A549 (cell line): ENCODE measurements at regions not wholly inside any gene's neighbourhood (a gene's known extent, or its start where the extent isn't known, plus 50 kb on each side); places are given as distances from the start of the nearest gene placed in this dataset.

Source experiments
- BHLHE40 ChIP-seq: IDR thresholded peaks from 2 replicates; pipeline ENCODE4 v1.6.1; 2012; ENCODE audit warnings: low read depth, low read length, inconsistent platforms
- CHD2 ChIP-seq: fragments of 150-350 bp; IDR thresholded peaks from 2 replicates; pipeline ENCODE4 v1.6.1; 2014; ENCODE audit warnings: low read length; ENCODE audit not compliant: partially characterized antibody
- CTCF ChIP-seq: fragments of >200 bp; sonication (Bioruptor Twin); formaldehyde crosslinking; IDR thresholded peaks from 3 replicates; pipeline ENCODE4 v1.5.1; 2016
- EP300 ChIP-seq, 2 experiments: fragments of >200 bp; sonication (Bioruptor Twin); formaldehyde crosslinking; IDR thresholded peaks; 2 replicates in 1 of 2; 3 replicates in 1 of 2; pipeline ENCODE4 v1.6.1; 2016 to 2017
- GATA3 ChIP-seq: IDR thresholded peaks from 2 replicates; pipeline ENCODE4 v1.6.1; 2012; ENCODE audit warnings: borderline replicate concordance
- HMGXB4 ChIP-seq: fragments of 250-450 bp; sonication (Bioruptor Pico); IDR thresholded peaks from 2 replicates; pipeline ENCODE4 v1.5.0; 2021; ENCODE audit warnings: mild to moderate bottlenecking, moderate library complexity, borderline replicate concordance
- JUN ChIP-seq, 2 experiments: fragments of >200 bp; sonication (Bioruptor Twin); formaldehyde crosslinking; IDR thresholded peaks; 2 replicates in 1 of 2; 3 replicates in 1 of 2; pipeline ENCODE4 v1.6.1; 2016 to 2017
- JUNB ChIP-seq: fragments of >200 bp; sonication (Bioruptor Twin); formaldehyde crosslinking; IDR thresholded peaks from 2 replicates; pipeline ENCODE4 v1.6.1; 2016
- POLR2A ChIP-seq: IDR thresholded peaks from 2 replicates; pipeline ENCODE4 v1.6.1; 2012; ENCODE audit warnings: mild to moderate bottlenecking, low read length
- RAD21 ChIP-seq, 2 experiments: fragments of >200 bp in 1 of 2; sonication (Bioruptor Twin) in 1 of 2; formaldehyde crosslinking in 1 of 2; IDR thresholded peaks in 1 of 2; conservative IDR thresholded peaks in 1 of 2; 2 replicates in 1 of 2; 3 replicates in 1 of 2; pipeline ENCODE4 v1.6.1; 2012 to 2018; ENCODE audit warnings: inconsistent platforms in 1 of 2
- REST ChIP-seq: fragments of 200-600 bp; sonication (generic); IDR thresholded peaks from 2 replicates; pipeline ENCODE4 v1.6.1; 2016; ENCODE audit warnings: antibody characterized with exemption, mild to moderate bottlenecking, moderate library complexity
- SREBF2 ChIP-seq: fragments of 450-650 bp; IDR thresholded peaks from 2 replicates; pipeline ENCODE4 v1.6.1; 2014; ENCODE audit warnings: mild to moderate bottlenecking, moderate library complexity
- ZFP36 ChIP-seq: fragments of 450-650 bp; IDR thresholded peaks from 2 replicates; pipeline ENCODE4 v1.6.1; 2014; ENCODE audit warnings: borderline replicate concordance; ENCODE audit not compliant: partially characterized antibody

GRCh38 chr11:83349296-83349695 is 63.1 kb upstream of the CCDC90B start:
- TF ChIP-seq EP300 (IDR thresholded peaks at IDR 0.05) (no peak), HMGXB4 (no peak), POLR2A (no peak), GATA3 (no peak), ZFP36 (no peak), CTCF (no peak), JUNB (no peak), JUN (IDR thresholded peaks at IDR 0.05) (no peak), BHLHE40 (no peak), SREBF2 (no peak), REST (no peak), RAD21 (conservative IDR thresholded peaks at IDR 0.05 in 1 of 2, IDR thresholded peaks at IDR 0.05 in 1 of 2) (no peak), CHD2 (no peak)
